SH-SY5Y (cell line): ENCODE measurements at regions not wholly inside any gene's neighbourhood (a gene's known extent, or its start where the extent isn't known, plus 50 kb on each side); places are given as distances from the start of the nearest gene placed in this dataset.

Source experiments
- GATA2 ChIP-seq: IDR thresholded peaks from 2 replicates; pipeline ENCODE4 v1.6.1; 2011; ENCODE audit warnings: mild to moderate bottlenecking, low read depth, low read length
- GATA3 ChIP-seq: IDR thresholded peaks from 2 replicates; pipeline ENCODE4 v1.6.1; 2011; ENCODE audit warnings: low read depth, mild to moderate bottlenecking, low read length, moderate library complexity

- TF ChIP-seq GATA2 (no peak), GATA3 (no peak)
Measured at GRCh38 chr9:73497796-73498195, 346.1 kb downstream of the ANXA1 start.
